Testis (tissue), 2 donors: ENCODE measurements at regions not wholly inside any gene's neighbourhood (a gene's known extent, or its start where the extent isn't known, plus 50 kb on each side); places are given as distances from the start of the nearest gene placed in this dataset.

ENCODE experiments used
- DNase-seq: peaks from one replicate; pipeline ENCODE4 v3.0.0-alpha.2; 2019
- H3K27ac ChIP-seq, 2 donors: fragments of 200-600 bp; sonication (generic); one replicate each; pipeline ENCODE4 v1.5.1; 2019
- H3K27me3 ChIP-seq: fragments of 200-600 bp; sonication (generic); one replicate; pipeline ENCODE4 v1.5.1; 2019
- H3K36me3 ChIP-seq: fragments of 200-600 bp; sonication (generic); one replicate; pipeline ENCODE4 v1.5.1; 2017; ENCODE audit warnings: low read depth; ENCODE audit errors: missing control alignments
- H3K4me1 ChIP-seq: fragments of 200-600 bp; sonication (generic); one replicate; pipeline ENCODE4 v1.5.1; 2019
- H3K4me3 ChIP-seq, 2 donors: fragments of 200-600 bp; sonication (generic); one replicate each; pipeline ENCODE4 v1.5.1; 2017 to 2019
- H3K9me3 ChIP-seq: fragments of 200-600 bp; sonication (generic); one replicate; pipeline ENCODE4 v1.5.1; 2017
- POLR2A ChIP-seq: fragments of 450-650 bp; IDR thresholded peaks from one replicate; pipeline ENCODE4 v1.6.1; 2017; ENCODE audit warnings: antibody characterized with exemption, mild to moderate bottlenecking, moderate library complexity
- WGBS, 2 donors: methylation state at CpG; one replicate each; pipeline ENCODE4 v1.1.5; 2018; 5-methylcytosine and 5-hydroxymethylcytosine counted together
- intact Hi-C: fragments of 100-400 bp; cut with DNase I; formaldehyde crosslinking; loops from one replicate; pipeline ENCODE4 v1.15.1; 2023; ENCODE audit warnings: low total_unique reads
- TF ChIP-seq, protein P1 (sequence below), 3 experiments: fragments of 450-650 bp in 2 of 3; fragments of 200-600 bp in 1 of 3; sonication (generic) in 1 of 3; IDR thresholded peaks; one replicate each; pipeline ENCODE4 v1.5.1; 2016 to 2019; ENCODE audit warnings: antibody characterized with exemption in 3 of 3, mild to moderate bottlenecking in 2 of 3, moderate library complexity in 1 of 3

DNA sequence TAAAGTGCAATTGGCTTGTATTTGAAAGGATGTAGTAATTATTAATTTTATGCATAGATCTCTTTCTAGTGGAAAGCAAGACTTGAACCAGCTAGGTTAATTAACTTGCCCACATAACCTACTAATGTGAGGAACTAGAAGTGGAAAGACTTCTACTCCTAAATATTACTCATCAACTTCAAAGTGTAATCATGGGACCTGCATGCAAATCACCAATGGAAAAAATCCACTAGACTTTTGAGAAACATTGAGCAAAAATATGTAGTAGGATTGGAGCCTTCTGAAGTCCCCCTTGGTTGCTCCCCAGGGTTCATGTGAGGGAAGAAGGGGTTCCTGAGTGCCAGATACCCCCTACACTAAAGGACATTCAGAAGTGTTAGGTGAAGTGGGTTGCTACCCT, 240.2 kb downstream of the PTEN start:
- TF ChIP-seq, protein P1, sequence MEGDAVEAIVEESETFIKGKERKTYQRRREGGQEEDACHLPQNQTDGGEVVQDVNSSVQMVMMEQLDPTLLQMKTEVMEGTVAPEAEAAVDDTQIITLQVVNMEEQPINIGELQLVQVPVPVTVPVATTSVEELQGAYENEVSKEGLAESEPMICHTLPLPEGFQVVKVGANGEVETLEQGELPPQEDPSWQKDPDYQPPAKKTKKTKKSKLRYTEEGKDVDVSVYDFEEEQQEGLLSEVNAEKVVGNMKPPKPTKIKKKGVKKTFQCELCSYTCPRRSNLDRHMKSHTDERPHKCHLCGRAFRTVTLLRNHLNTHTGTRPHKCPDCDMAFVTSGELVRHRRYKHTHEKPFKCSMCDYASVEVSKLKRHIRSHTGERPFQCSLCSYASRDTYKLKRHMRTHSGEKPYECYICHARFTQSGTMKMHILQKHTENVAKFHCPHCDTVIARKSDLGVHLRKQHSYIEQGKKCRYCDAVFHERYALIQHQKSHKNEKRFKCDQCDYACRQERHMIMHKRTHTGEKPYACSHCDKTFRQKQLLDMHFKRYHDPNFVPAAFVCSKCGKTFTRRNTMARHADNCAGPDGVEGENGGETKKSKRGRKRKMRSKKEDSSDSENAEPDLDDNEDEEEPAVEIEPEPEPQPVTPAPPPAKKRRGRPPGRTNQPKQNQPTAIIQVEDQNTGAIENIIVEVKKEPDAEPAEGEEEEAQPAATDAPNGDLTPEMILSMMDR (IDR thresholded peaks at IDR 0.05): no peak
- TF ChIP-seq POLR2A: no peak
- no peak for DNase-seq
- Histone ChIP-seq H3K27ac (no peak overlapping the region), H3K9me3 (no peaks in the 10 kb centered on the region), H3K4me1 (no peaks in the 10 kb centered on the region), H3K36me3 (no peaks in the 10 kb centered on the region), H3K4me3 (no peak overlapping the region), H3K27me3 (no peaks in the 10 kb centered on the region)
- intact Hi-C loops: no loop called here

DNA sequence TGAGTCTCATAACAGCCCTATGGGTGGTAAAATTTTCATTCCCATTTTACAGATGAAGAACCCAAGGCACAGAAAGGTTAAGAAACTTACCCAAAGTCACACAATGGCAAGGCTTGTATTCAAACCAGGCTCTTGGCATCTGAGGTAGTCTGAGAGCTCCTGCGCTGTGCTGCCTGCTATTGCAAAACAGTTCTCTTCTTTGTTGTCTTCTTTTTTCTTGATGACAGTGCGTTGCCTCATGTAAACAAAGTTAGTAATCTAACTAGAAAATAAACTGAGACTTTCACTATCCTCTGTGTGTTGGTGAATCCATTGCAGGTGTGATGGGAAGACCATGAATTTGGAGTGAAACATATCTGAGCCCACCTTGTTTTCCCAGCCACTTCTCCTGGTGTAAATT, 240.8 kb downstream of the PTEN start:
- TF ChIP-seq, protein P1 (IDR thresholded peaks at IDR 0.05): no peak
- no peak for TF ChIP-seq POLR2A
- H3K27me3 ChIP-seq: no peaks in the 10 kb centered on the region
- no peaks in the 10 kb centered on the region for H3K9me3 ChIP-seq
- H3K4me1 ChIP-seq: no peaks in the 10 kb centered on the region
- H3K36me3 ChIP-seq: no peaks in the 10 kb centered on the region
- WGBS, 2 donors: 97 to 98% methylated on average over 2 of the region's 2 CpGs
- no peak overlapping the region for H3K4me3 ChIP-seq
- no peak overlapping the region for H3K27ac ChIP-seq
- intact Hi-C loops: no loop called here
- DNase-seq: no peak

DNA sequence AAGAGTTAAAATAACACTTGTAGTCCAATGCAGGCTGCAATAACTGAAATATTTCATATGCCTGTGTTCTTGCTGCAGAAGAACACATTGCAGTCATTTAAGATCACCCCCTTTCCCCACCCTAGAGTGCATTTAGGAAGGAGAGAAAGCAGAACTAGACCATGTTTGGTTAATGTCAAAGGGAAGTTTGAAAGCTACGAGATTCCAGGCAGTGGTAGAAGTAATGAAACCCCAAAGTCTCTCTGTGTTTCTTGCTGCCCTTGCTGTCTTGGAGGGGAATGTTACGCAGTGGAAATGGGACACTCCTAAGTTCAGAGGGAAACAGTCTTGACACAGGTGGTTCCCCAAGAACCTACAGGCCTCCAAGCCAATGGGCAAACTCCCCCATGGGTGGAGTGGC, 242.9 kb downstream of the PTEN start:
- no peaks in the 10 kb centered on the region for H3K4me1 ChIP-seq
- DNase-seq: no peak
- H3K4me3 ChIP-seq: no peak overlapping the region
- no peak overlapping the region for H3K27ac ChIP-seq
- 89 to 93% methylated on average over 2 of the region's 2 CpGs for WGBS, 2 donors
- no peaks in the 10 kb centered on the region for H3K36me3 ChIP-seq
- H3K27me3 ChIP-seq: no peaks in the 10 kb centered on the region
- no peak for TF ChIP-seq POLR2A
- TF ChIP-seq, protein P1 (IDR thresholded peaks at IDR 0.05): no peak
- H3K9me3 ChIP-seq: no peaks in the 10 kb centered on the region
- intact Hi-C loops: no loop called here

DNA sequence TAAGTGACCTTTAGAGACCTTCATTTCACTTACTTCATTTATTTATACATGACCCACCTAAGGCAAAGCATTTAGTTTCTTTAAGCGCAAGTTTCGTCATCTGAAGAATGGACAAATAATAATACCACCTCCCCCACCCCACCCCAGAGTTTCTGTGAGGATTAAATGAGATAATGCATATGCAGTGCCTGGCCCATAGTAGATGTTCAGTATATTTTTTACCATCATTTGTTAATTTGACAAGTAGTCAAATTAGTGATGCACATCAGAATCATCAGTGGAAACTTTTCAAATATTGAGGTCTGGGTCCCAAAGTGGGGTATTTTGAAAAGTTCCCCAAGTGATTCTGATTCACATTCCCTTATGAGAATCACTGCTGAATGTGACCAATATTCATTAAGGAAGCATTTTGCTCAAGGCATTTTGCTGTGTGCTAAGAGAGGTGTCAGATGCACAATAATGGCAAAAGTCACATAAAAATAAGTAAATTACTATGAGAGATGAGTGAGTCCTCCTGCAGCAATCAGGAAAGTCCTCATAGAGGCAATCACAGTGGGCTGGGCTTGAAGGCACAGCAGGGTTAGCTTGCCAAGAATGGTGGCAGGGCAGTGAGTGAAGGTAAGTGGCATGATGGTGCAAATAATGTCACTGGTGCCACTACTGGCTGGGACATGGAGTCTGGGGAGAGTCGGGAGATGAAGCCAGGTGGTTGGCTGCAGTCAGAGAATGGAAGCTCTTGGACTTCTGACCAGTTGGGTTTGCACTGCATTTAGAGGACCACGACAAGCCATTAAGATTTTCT, 244.1 kb downstream of the PTEN start:
- no peak for TF ChIP-seq POLR2A
- TF ChIP-seq, protein P1 (IDR thresholded peaks at IDR 0.05): no peak

DNA sequence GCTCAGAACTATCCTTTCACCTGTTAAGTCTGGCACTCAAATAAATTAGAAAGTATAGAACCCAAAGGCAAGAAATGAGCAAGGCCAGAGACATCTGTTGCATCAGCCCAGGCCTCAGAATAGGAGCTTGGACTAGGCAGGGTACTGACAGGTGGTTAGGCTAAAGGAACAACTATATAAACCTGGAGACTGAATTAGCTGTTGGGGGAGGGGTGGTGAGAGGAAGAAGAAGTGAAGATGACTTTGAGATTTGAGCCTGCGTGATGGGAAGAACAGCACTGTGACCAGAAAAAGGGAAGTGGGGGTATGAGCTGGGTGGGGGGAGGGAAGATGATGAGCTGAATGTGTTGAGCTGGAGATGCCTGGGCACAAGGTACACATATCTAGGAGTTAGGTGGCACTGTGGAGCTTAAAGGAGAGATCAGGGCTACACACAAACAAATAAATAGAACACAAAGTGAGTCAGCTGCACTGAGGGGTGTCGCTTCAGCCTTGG, 244.7 kb downstream of the PTEN start:
- Histone ChIP-seq H3K27ac (no peak overlapping the region), H3K9me3 (no peaks in the 10 kb centered on the region), H3K4me1 (no peaks in the 10 kb centered on the region), H3K36me3 (no peaks in the 10 kb centered on the region), H3K27me3 (no peaks in the 10 kb centered on the region), H3K4me3 (no peak overlapping the region)
- intact Hi-C loops: no loop called here
- DNase-seq: no peak
- TF ChIP-seq, protein P1 (IDR thresholded peaks at IDR 0.05): no peak
- no peak for TF ChIP-seq POLR2A
- WGBS, 2 donors: 87 to 90% methylated on average over 2 of the region's 2 CpGs

More for the DNA sequence above, 244.1 kb downstream of the PTEN start:
- Histone ChIP-seq H3K36me3 (no peaks in the 10 kb centered on the region), H3K27ac (no peak overlapping the region), H3K9me3 (no peaks in the 10 kb centered on the region), H3K4me1 (no peaks in the 10 kb centered on the region), H3K4me3 (no peak overlapping the region), H3K27me3 (no peaks in the 10 kb centered on the region)
- intact Hi-C loops: no loop called here
- DNase-seq: no peak
- WGBS, 2 donors: 96 to 97% methylated on average over 3 to 4 of the region's 4 CpGs
